ENCODE measurements at regions not wholly inside any gene's neighbourhood (a gene's known extent, or its start where the extent isn't known, plus 50 kb on each side); places are given as distances from the start of the nearest gene placed in this dataset.

DNA sequence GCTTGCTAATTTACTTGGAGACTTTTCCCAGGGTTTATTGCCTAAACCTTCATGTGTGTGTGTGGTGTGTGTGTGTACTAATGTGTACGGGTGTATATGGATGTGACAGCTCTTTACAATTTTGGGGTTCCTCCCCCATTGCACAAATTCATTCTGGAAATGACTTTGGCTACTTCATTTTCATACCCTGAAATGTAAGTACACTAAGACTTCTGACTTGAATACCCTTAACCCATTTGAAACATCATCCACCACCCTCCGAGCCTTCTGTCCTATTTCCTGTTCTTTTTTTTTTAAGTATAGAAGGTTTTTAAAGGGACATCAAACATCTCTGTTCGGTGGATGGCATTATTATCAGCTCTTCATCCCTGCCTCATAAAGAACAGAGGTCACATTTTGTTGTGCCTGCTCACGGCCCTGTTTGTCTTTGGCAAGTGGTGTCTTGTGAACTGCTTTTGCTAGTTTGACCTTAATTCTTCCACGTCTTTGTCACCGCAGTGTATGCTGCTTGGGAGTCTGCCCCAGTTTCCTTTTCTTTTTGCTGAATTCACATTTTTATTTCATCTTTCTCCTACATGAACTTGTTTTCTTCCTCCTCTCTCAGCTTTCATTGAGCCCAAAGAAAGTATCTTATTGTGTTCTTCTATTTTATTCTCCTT lies 228.3 kb downstream of the FOXO1 start (continued):
- TF ChIP-seq, protein P1, sequence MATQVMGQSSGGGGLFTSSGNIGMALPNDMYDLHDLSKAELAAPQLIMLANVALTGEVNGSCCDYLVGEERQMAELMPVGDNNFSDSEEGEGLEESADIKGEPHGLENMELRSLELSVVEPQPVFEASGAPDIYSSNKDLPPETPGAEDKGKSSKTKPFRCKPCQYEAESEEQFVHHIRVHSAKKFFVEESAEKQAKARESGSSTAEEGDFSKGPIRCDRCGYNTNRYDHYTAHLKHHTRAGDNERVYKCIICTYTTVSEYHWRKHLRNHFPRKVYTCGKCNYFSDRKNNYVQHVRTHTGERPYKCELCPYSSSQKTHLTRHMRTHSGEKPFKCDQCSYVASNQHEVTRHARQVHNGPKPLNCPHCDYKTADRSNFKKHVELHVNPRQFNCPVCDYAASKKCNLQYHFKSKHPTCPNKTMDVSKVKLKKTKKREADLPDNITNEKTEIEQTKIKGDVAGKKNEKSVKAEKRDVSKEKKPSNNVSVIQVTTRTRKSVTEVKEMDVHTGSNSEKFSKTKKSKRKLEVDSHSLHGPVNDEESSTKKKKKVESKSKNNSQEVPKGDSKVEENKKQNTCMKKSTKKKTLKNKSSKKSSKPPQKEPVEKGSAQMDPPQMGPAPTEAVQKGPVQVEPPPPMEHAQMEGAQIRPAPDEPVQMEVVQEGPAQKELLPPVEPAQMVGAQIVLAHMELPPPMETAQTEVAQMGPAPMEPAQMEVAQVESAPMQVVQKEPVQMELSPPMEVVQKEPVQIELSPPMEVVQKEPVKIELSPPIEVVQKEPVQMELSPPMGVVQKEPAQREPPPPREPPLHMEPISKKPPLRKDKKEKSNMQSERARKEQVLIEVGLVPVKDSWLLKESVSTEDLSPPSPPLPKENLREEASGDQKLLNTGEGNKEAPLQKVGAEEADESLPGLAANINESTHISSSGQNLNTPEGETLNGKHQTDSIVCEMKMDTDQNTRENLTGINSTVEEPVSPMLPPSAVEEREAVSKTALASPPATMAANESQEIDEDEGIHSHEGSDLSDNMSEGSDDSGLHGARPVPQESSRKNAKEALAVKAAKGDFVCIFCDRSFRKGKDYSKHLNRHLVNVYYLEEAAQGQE (IDR thresholded peaks at IDR 0.05; ENCODE audit: unreplicated experiment), result no peak
- TF ChIP-seq NANOG (IDR thresholded peaks at IDR 0.05; ENCODE audit: borderline replicate concordance), result no peak
- TF ChIP-seq STAT1 (IDR thresholded peaks at IDR 0.05; ENCODE audit: unreplicated experiment), result no peak
- TF ChIP-seq POLR2AphosphoS5 (IDR thresholded peaks at IDR 0.05; ENCODE audit: low read depth), result no peak

DNA sequence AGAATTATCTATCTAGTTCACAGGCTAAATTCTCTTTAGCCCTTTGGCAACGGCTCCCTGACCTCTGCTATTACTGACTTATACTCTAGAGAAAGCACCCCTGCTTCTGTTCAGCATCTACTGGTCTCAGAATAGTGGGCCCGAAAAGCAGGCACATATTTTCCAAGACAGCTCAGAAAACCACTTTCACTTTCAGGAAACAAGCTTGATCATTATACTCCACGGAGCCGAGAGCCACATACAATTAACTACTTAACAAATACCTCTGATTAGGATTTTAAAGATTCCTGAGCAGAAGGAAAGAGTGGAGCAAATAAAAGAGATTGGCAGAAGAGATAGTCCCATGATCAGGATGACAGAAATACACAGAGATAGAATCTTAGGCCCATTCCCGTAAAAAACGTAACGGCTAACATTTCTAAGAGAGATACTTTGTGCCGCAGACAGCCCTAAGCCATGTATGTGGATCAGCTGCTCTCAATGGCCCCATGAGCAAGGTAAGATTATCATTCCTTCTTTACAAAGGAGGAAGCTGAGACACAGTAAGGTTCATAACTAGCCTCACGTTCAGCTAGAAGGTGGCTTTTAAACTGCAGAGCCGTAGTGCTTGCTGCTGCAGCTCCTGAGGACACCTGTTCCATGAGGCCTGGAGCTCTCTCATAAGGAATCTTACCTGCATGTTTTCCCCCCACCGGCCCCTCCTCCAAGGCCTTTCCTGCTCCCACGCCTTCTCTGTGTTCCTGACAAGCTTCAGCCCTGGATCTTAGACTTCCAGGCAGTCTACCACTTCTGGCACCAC lies 227.2 kb downstream of the FOXO1 start:
- Histone ChIP-seq H3K79me2 (replicated peaks; ENCODE audit: insufficient read depth) (no peaks in the 10 kb centered on the region), H3K4me1 (ENCODE audit: insufficient read depth) (no peaks in the 10 kb centered on the region), H3K27ac (ENCODE audit: low read depth) (no peak overlapping the region), H3K9me2 (ENCODE audit: insufficient read depth) (no peaks in the 10 kb centered on the region), H4K20me1 (replicated peaks; ENCODE audit: insufficient read depth) (no peaks in the 10 kb centered on the region), H3K27me3 (ENCODE audit: insufficient read depth) (no peaks in the 10 kb centered on the region), H3F3A (replicated peaks; ENCODE audit: low read depth) (no peaks in the 10 kb centered on the region), H3K4me3 (no peak overlapping the region), H3K36me3 (ENCODE audit: insufficient read depth) (no peaks in the 10 kb centered on the region), H2AFZ (no peak overlapping the region; the same call in 1 of the 2 replicates), H3K4me2 (no peak overlapping the region)
- DNase-seq (ENCODE audit: low spot score) (no peak), ATAC-seq (no peak)
- H3K36me3 Mint-ChIP-seq (ENCODE audit: low read depth), result no peaks in the 10 kb centered on the region; the same call in 1 of the 3 replicates
- H3K9me3 Mint-ChIP-seq, result peaks cover 10% of the 10 kb centered on the region; the same call in 2 of the 3 replicates
- H3K4me3 Mint-ChIP-seq, result no peak overlapping the region
- no peaks in the 10 kb centered on the region for H3K4me1 Mint-ChIP-seq
- no peaks in the 10 kb centered on the region for H3K27me3 Mint-ChIP-seq (ENCODE audit: insufficient read depth, low read depth, poor library complexity)
- no peak overlapping the region for H3K27ac Mint-ChIP-seq
- TF ChIP-seq ZNF114 (CRISPR knock-in tag; IDR thresholded peaks at IDR 0.05), result no peak
- no peak for TF ChIP-seq EZH2 (IDR thresholded peaks at IDR 0.05; ENCODE audit: low read depth, unreplicated experiment)
- no peak for TF ChIP-seq NANOG (IDR thresholded peaks at IDR 0.05; ENCODE audit: borderline replicate concordance)
- TF ChIP-seq, protein P2, sequence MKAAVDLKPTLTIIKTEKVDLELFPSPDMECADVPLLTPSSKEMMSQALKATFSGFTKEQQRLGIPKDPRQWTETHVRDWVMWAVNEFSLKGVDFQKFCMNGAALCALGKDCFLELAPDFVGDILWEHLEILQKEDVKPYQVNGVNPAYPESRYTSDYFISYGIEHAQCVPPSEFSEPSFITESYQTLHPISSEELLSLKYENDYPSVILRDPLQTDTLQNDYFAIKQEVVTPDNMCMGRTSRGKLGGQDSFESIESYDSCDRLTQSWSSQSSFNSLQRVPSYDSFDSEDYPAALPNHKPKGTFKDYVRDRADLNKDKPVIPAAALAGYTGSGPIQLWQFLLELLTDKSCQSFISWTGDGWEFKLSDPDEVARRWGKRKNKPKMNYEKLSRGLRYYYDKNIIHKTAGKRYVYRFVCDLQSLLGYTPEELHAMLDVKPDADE (IDR thresholded peaks at IDR 0.05), result no peak
- TF ChIP-seq, protein P3, sequence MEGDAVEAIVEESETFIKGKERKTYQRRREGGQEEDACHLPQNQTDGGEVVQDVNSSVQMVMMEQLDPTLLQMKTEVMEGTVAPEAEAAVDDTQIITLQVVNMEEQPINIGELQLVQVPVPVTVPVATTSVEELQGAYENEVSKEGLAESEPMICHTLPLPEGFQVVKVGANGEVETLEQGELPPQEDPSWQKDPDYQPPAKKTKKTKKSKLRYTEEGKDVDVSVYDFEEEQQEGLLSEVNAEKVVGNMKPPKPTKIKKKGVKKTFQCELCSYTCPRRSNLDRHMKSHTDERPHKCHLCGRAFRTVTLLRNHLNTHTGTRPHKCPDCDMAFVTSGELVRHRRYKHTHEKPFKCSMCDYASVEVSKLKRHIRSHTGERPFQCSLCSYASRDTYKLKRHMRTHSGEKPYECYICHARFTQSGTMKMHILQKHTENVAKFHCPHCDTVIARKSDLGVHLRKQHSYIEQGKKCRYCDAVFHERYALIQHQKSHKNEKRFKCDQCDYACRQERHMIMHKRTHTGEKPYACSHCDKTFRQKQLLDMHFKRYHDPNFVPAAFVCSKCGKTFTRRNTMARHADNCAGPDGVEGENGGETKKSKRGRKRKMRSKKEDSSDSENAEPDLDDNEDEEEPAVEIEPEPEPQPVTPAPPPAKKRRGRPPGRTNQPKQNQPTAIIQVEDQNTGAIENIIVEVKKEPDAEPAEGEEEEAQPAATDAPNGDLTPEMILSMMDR (conservative IDR thresholded peaks at IDR 0.05; ENCODE audit: low read depth in 2 of 2), result no peak
- TF ChIP-seq, protein P1 (IDR thresholded peaks at IDR 0.05; ENCODE audit: unreplicated experiment), result no peak

Measured in GM23338 (cell line).